GM13977 (cell line): ENCODE measurements at regions not wholly inside any gene's neighbourhood (a gene's known extent, or its start where the extent isn't known, plus 50 kb on each side); places are given as distances from the start of the nearest gene placed in this dataset.

Experiments used
- DNase-seq: peaks from one replicate; pipeline ENCODE4 v3.0.0; 2012; ENCODE audit warnings: low spot score
- CTCF ChIP-seq: IDR thresholded peaks from 2 replicates; pipeline ENCODE4 v1.5.1; 2012; ENCODE audit warnings: mild to moderate bottlenecking, control low read depth; ENCODE audit not compliant: insufficient read depth; ENCODE audit errors: extremely low read depth, missing control alignments
- in situ Hi-C: fragments of 300-500 bp; cut with MboI; formaldehyde crosslinking; loops from one replicate; pipeline ENCODE4 v1.12.0; 2022; ENCODE audit warnings: low sequenced_read_pairs, low pct_unique_long_range_greater_than_20kb, mixed read lengths, inconsistent platforms; ENCODE audit not compliant: unreplicated experiment

GRCh38 chr3:110062716-110063115 lies 725.4 kb upstream of the DPPA4 start:
- no peak for TF ChIP-seq CTCF
- DNase-seq: no peak
- in situ Hi-C loops: no loop called here

- in situ Hi-C loops: no loop called here
- DNase-seq: no peak
- no peak for TF ChIP-seq CTCF
Measured at GRCh38 chr3:110063178-110063577, 725.8 kb upstream of the DPPA4 start.

GRCh38 chr3:110066206-110066605 lies 728.9 kb upstream of the DPPA4 start:
- no peak for DNase-seq
- in situ Hi-C loops: no loop called here
- no peak for TF ChIP-seq CTCF

GRCh38 chr3:110067527-110067926 lies 730.2 kb upstream of the DPPA4 start:
- in situ Hi-C loops: no loop called here

GRCh38 chr3:110069761-110070160 lies 732.4 kb upstream of the DPPA4 start:
- in situ Hi-C loops: no loop called here
- TF ChIP-seq CTCF: no peak
- DNase-seq: no peak

More at GRCh38 chr3:110067527-110067926, 730.2 kb upstream of the DPPA4 start:
- TF ChIP-seq CTCF: no peak
- DNase-seq: no peak

- in situ Hi-C loops: no loop called here
- no peak for DNase-seq
- TF ChIP-seq CTCF: no peak
Measured at GRCh38 chr3:110070161-110070916, 733.0 kb upstream of the DPPA4 start.
